Trophoblast cell (in vitro differentiated cells and primary cell): ENCODE measurements at regions not wholly inside any gene's neighbourhood (a gene's known extent, or its start where the extent isn't known, plus 50 kb on each side); places are given as distances from the start of the nearest gene placed in this dataset.

ENCODE experiments used
- DNase-seq, 2 donors: peaks; one replicate each; pipeline ENCODE4 v3.0.0-alpha.2; 2016
- H2AFZ ChIP-seq: 2 replicates; pipeline ENCODE4 v1.6.1; 2013; ENCODE audit warnings: low read length, moderate library complexity, mild to moderate bottlenecking; ENCODE audit not compliant: insufficient read depth, poor library complexity
- H2AK5ac ChIP-seq: 2 replicates; pipeline ENCODE4 v1.6.1; 2013; ENCODE audit warnings: mild to moderate bottlenecking, low read length
- H2BK120ac ChIP-seq: 2 replicates; pipeline ENCODE4 v1.6.1; 2013; ENCODE audit warnings: low read length, mild to moderate bottlenecking, moderate library complexity; ENCODE audit not compliant: insufficient read depth, poor library complexity
- H2BK12ac ChIP-seq: 2 replicates; pipeline ENCODE4 v1.6.1; 2013; ENCODE audit warnings: mild to moderate bottlenecking, low read length, moderate library complexity
- H2BK5ac ChIP-seq: 2 replicates; pipeline ENCODE4 v1.6.1; 2013; ENCODE audit warnings: low read length, low read depth, moderate library complexity, mild to moderate bottlenecking; ENCODE audit not compliant: poor library complexity
- H3K14ac ChIP-seq: 2 replicates; pipeline ENCODE4 v1.6.1; 2013; ENCODE audit warnings: mild to moderate bottlenecking, low read length
- H3K18ac ChIP-seq: 2 replicates; pipeline ENCODE4 v1.6.1; 2013; ENCODE audit warnings: mild to moderate bottlenecking, low read length
- H3K23ac ChIP-seq: 2 replicates; pipeline ENCODE4 v1.6.1; 2013; ENCODE audit warnings: low read length
- H3K27ac ChIP-seq: 2 replicates; pipeline ENCODE4 v1.5.1; 2013; ENCODE audit warnings: low read depth, mild to moderate bottlenecking, inconsistent platforms, low read length, moderate library complexity
- H3K27me3 ChIP-seq: 2 replicates; pipeline ENCODE4 v1.6.1; 2013; ENCODE audit warnings: inconsistent platforms, mild to moderate bottlenecking, low read length, moderate library complexity; ENCODE audit not compliant: insufficient read depth
- H3K36me3 ChIP-seq, 2 experiments: 1 replicate in 1 of 2; 2 replicates in 1 of 2; pipeline ENCODE4 v1.6.1; 2013; ENCODE audit warnings: low read length in 2 of 2, mild to moderate bottlenecking in 2 of 2, moderate library complexity in 1 of 2; ENCODE audit not compliant: insufficient read depth in 2 of 2, control insufficient read depth in 1 of 2
- H3K4ac ChIP-seq: 2 replicates; pipeline ENCODE4 v1.6.1; 2013; ENCODE audit warnings: low read depth, mild to moderate bottlenecking, low read length, moderate library complexity
- H3K4me1 ChIP-seq, 2 experiments: 1 replicate in 1 of 2; 2 replicates in 1 of 2; pipeline ENCODE4 v1.6.1; 2013; ENCODE audit warnings: low read length in 2 of 2, mild to moderate bottlenecking in 2 of 2, moderate library complexity in 1 of 2; ENCODE audit not compliant: insufficient read depth in 2 of 2, control insufficient read depth in 1 of 2
- H3K4me2 ChIP-seq: 2 replicates; pipeline ENCODE4 v1.6.1; 2013; ENCODE audit warnings: inconsistent platforms, mild to moderate bottlenecking, low read length, moderate library complexity
- H3K4me3 ChIP-seq: 2 replicates; pipeline ENCODE4 v1.5.1; 2013; ENCODE audit warnings: mild to moderate bottlenecking, low read depth, low read length, inconsistent platforms
- H3K79me1 ChIP-seq: one replicate; pipeline ENCODE4 v1.6.1; 2013; ENCODE audit warnings: low read length
- H3K79me2 ChIP-seq: 2 replicates; pipeline ENCODE4 v1.6.1; 2013; ENCODE audit warnings: low read length, mild to moderate bottlenecking; ENCODE audit not compliant: control insufficient read depth, insufficient read depth, poor library complexity
- H3K9ac ChIP-seq: 2 replicates; pipeline ENCODE4 v1.6.1; 2013; ENCODE audit warnings: mild to moderate bottlenecking, low read length
- H3K9me3 ChIP-seq: 2 replicates; pipeline ENCODE4 v1.6.1; 2013; ENCODE audit warnings: low read depth, mild to moderate bottlenecking, control low read depth, inconsistent platforms, low read length; ENCODE audit not compliant: insufficient read depth
- H4K12ac ChIP-seq: 2 replicates; pipeline ENCODE4 v1.6.1; 2013; ENCODE audit warnings: low read depth, mild to moderate bottlenecking, low read length, moderate library complexity
- H4K8ac ChIP-seq: 2 replicates; pipeline ENCODE4 v1.6.1; 2013; ENCODE audit warnings: low read depth, mild to moderate bottlenecking, low read length, moderate library complexity
- H4K91ac ChIP-seq: one replicate; pipeline ENCODE4 v1.6.1; 2013; ENCODE audit warnings: low read depth, mild to moderate bottlenecking, low read length, moderate library complexity
- WGBS: extraction: QIAGEN DNeasy Blood & Tissue Kit; methylation state at CpG from one replicate; pipeline ENCODE4 v1.1.7; 2013; ENCODE audit warnings: missing lambda C conversion rate; ENCODE audit not compliant: insufficient read length, insufficient coverage; ENCODE audit errors: extremely low coverage; 5-methylcytosine and 5-hydroxymethylcytosine counted together

GRCh38 chr14:94867209-94867608 lies 97.3 kb upstream of the GSC start:
- Histone ChIP-seq H3K4me2 (no peak overlapping the region), H3K4ac (no peak overlapping the region), H3K4me1 (no peaks in the 10 kb centered on the region), H3K14ac (no peak overlapping the region), H2BK12ac (no peak overlapping the region), H3K36me3 (no peaks in the 10 kb centered on the region), H3K27me3 (no peaks in the 10 kb centered on the region), H3K23ac (peak overlapping the region; percentile 29), H4K12ac (no peak overlapping the region), H2AFZ (no peak overlapping the region), H2AK5ac (no peak overlapping the region), H3K27ac (no peak overlapping the region), H2BK5ac (no peak overlapping the region), H3K79me1 (no peaks in the 10 kb centered on the region), H3K18ac (no peak overlapping the region), H2BK120ac (no peak overlapping the region), H3K9me3 (no peaks in the 10 kb centered on the region), H4K91ac (no peak overlapping the region), H3K4me3 (peak overlapping the region; percentile 35), H4K8ac (no peak overlapping the region), H3K79me2 (no peaks in the 10 kb centered on the region), H3K9ac (no peak overlapping the region)
- no CpG with 5 or more reads among the region's 6 CpGs for WGBS
- DNase-seq = no peak

DNA sequence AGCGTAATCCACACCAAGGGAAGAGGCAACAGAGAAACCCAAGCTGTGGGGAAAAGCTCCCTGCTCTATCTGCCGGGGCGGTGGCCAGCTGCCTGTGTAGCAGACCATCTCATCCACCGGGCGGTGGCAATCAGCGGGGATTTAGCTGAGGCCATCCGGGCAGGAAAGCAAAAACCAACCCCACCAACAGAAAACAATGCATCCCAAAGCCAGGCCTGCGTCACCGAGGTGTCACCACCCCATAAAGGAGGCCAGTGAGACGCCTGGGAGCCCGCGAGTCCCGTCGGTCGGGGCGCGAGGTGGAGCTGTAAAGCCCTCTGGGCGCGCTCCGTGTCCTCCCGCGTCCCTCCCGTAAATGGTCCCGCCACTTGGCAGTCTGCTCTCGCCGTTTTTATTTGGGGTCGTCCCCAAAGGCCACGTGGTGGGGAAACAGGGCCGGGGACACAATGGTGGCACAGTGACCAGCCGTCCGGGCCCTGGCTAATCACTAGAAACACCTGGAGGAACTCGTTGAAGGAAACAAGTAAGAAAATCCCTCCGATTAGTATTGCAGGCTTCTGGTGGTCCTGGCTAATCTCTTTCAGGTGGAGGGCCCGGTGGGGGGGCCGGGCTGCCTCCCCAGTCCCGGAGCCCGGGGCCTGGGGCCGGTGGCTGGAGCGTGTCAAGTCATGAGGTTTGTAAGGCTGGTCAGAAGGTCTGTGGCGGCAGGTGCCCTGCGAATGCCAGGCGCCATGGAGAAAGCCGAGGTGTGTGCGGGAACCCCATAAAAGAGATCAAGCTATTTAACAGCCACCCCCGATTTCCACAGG lies 94.7 kb upstream of the GSC start:
- Histone ChIP-seq H3K4ac (no peak overlapping the region), H3K36me3 (no peaks in the 10 kb centered on the region), H4K91ac (no peak overlapping the region), H3K27me3 (no peaks in the 10 kb centered on the region), H3K79me2 (no peaks in the 10 kb centered on the region), H3K9me3 (no peaks in the 10 kb centered on the region), H3K9ac (no peak overlapping the region), H3K14ac (no peak overlapping the region), H4K12ac (no peak overlapping the region), H3K79me1 (no peaks in the 10 kb centered on the region), H3K18ac (no peak overlapping the region), H2BK12ac (no peak overlapping the region), H3K4me3 (no peak overlapping the region), H2AK5ac (no peak overlapping the region), H3K27ac (no peak overlapping the region), H3K4me2 (no peak overlapping the region), H2AFZ (no peak overlapping the region), H3K4me1 (no peaks in the 10 kb centered on the region), H3K23ac (no peak overlapping the region), H2BK120ac (no peak overlapping the region), H2BK5ac (no peak overlapping the region), H4K8ac (no peak overlapping the region)
- WGBS = no CpG with 5 or more reads among the region's 45 CpGs
- no peak for DNase-seq

DNA sequence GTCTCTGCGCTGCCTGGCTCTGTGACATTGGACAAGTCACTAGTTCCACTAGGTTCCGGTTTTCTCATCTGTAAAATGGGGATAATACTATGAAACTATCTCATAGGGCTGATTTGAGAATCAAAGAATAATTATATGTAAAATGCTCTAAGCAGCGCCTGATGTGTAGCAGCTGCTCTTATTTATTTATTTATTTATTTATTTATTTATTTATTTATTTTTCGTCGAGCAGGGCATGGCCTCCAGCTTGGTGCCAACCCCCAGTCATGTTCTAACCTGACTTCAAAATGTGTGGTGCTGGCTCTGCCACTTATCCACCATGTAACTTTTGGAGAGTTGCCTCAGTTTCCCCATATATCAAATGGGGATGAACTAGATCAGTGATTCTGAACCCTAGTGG lies 93.5 kb upstream of the GSC start:
- Histone ChIP-seq H3K18ac (no peak overlapping the region), H2BK5ac (no peak overlapping the region), H3K79me2 (no peaks in the 10 kb centered on the region), H3K27me3 (no peaks in the 10 kb centered on the region), H2BK120ac (no peak overlapping the region), H3K4ac (no peak overlapping the region), H3K27ac (no peak overlapping the region), H3K4me1 (no peaks in the 10 kb centered on the region), H2AK5ac (no peak overlapping the region), H4K8ac (no peak overlapping the region), H3K23ac (no peak overlapping the region), H3K4me3 (no peak overlapping the region), H3K9ac (no peak overlapping the region), H3K4me2 (no peak overlapping the region), H2AFZ (no peak overlapping the region), H3K36me3 (no peaks in the 10 kb centered on the region), H3K9me3 (no peaks in the 10 kb centered on the region), H4K91ac (no peak overlapping the region), H3K79me1 (no peaks in the 10 kb centered on the region), H3K14ac (no peak overlapping the region), H4K12ac (no peak overlapping the region), H2BK12ac (no peak overlapping the region)
- no CpG with 5 or more reads among the region's 5 CpGs for WGBS
- DNase-seq = no peak

DNA sequence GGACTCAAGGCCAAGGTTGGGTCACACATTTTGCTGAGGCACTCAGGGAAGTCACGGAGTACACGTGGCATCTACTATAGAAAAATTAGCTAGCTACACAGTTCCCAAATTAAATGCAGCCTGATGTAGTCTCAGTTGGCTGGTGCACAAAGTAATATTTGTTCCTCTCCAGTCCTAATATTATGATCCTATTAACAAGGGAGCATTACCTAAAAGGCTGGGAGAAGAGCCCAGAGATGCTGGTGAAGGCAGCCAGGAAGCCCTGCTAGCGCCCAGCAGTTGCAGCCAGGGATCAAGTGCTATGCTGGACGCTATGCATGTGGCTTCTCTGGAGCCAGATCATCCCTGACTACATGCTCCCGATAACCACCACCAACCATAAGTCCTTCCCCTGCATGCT lies 88.0 kb upstream of the GSC start:
- Histone ChIP-seq H3K9ac (no peak overlapping the region), H4K8ac (no peak overlapping the region), H3K14ac (no peak overlapping the region), H3K4me1 (no peaks in the 10 kb centered on the region), H3K79me1 (no peaks in the 10 kb centered on the region), H4K12ac (no peak overlapping the region), H3K4me2 (no peak overlapping the region), H3K27me3 (no peaks in the 10 kb centered on the region), H2AFZ (no peak overlapping the region), H2BK12ac (no peak overlapping the region), H3K4me3 (no peak overlapping the region), H2BK5ac (no peak overlapping the region), H3K4ac (no peak overlapping the region), H3K18ac (no peak overlapping the region), H2BK120ac (no peak overlapping the region), H3K79me2 (no peaks in the 10 kb centered on the region), H2AK5ac (no peak overlapping the region), H3K36me3 (no peaks in the 10 kb centered on the region), H3K27ac (no peak overlapping the region), H3K23ac (no peak overlapping the region), H3K9me3 (peaks cover 5% of the 10 kb centered on the region), H4K91ac (no peak overlapping the region)
- no CpG with 5 or more reads among the region's 5 CpGs for WGBS
- DNase-seq = no peak
